ENCODE measurements at regions not wholly inside any gene's neighbourhood (a gene's known extent, or its start where the extent isn't known, plus 50 kb on each side); places are given as distances from the start of the nearest gene placed in this dataset.

DNA sequence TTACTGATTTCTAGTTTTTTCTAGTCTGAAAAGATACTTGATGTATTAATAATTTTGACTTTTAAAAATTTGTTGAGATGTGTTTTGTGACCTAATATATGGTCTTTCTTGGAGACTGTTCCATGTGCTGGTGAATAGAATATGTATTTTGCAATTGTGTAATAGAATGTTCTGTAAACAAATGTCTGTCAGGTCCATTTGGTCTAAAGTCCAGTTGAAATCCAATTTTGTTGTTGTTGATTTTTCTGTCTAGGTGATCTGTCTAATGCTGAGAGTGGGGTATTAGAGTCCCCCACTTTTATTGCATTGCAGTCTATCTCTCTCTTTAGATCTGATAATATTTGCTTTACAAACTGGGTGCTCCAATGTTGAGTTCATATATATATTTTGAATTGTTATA lies 175.8 kb downstream of the RPAP3 start:
- TF ChIP-seq MYC (IDR thresholded peaks at IDR 0.05; ENCODE audit: low read depth, low read length): no peak
- TF ChIP-seq, protein P1, sequence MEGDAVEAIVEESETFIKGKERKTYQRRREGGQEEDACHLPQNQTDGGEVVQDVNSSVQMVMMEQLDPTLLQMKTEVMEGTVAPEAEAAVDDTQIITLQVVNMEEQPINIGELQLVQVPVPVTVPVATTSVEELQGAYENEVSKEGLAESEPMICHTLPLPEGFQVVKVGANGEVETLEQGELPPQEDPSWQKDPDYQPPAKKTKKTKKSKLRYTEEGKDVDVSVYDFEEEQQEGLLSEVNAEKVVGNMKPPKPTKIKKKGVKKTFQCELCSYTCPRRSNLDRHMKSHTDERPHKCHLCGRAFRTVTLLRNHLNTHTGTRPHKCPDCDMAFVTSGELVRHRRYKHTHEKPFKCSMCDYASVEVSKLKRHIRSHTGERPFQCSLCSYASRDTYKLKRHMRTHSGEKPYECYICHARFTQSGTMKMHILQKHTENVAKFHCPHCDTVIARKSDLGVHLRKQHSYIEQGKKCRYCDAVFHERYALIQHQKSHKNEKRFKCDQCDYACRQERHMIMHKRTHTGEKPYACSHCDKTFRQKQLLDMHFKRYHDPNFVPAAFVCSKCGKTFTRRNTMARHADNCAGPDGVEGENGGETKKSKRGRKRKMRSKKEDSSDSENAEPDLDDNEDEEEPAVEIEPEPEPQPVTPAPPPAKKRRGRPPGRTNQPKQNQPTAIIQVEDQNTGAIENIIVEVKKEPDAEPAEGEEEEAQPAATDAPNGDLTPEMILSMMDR (IDR thresholded peaks at IDR 0.05; ENCODE audit: low read depth, low read length): no peak
- TF ChIP-seq POLR2A (IDR thresholded peaks at IDR 0.05; ENCODE audit: extremely low read depth, insufficient read length): no peak
- TF ChIP-seq, protein P2, sequence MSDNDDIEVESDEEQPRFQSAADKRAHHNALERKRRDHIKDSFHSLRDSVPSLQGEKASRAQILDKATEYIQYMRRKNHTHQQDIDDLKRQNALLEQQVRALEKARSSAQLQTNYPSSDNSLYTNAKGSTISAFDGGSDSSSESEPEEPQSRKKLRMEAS (IDR thresholded peaks at IDR 0.05; ENCODE audit: low read depth, low read length): no peak
- DNase-seq (ENCODE audit: low read depth): no peak
- H3K4me3 ChIP-seq (ENCODE audit: low read depth, low read length): no peak overlapping the region

DNA sequence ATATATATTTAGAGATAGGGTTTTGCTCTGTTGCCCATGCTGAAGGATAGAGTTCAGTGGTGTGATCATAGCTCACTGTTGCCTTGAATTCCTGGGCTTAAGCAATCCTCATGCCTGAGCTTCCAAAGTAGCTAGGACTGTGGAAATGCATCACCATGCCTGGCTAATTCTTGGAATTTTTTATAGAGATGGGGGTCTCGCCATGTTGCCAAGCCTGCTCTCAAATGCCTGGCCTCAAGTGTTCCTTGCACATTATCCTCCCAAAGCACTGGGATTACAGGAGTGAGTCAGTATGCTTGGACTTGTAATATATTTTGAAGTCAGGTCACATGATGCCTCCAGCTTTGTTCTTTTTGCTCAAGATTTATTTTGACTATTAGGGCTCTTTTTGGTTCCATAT lies 178.0 kb downstream of the RPAP3 start:
- DNase-seq (ENCODE audit: low read depth): no peak
- TF ChIP-seq, protein P2 (IDR thresholded peaks at IDR 0.05; ENCODE audit: low read depth, low read length): no peak
- TF ChIP-seq, protein P1 (IDR thresholded peaks at IDR 0.05; ENCODE audit: low read depth, low read length): no peak
- TF ChIP-seq POLR2A (IDR thresholded peaks at IDR 0.05; ENCODE audit: extremely low read depth, insufficient read length): no peak
- TF ChIP-seq MYC (IDR thresholded peaks at IDR 0.05; ENCODE audit: low read depth, low read length): no peak
- no peak overlapping the region for H3K4me3 ChIP-seq (ENCODE audit: low read depth, low read length)

DNA sequence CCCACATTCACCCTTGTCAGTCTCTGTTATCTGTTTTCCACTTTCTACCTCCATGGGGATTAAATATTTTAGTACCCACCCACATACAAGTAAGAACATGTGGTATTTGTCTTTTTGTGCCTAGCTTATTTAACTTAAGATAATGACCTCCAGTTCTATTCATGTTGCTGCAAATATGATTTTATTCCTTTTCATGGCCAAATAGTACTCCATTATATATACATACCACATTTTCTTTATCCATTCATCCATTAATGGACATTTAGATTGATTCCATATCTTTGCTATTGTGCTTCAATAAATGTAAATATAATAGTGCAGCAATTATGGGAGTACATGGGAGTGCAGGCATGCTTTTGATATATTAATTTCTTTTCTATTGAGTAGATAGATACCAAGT lies 185.8 kb downstream of the RPAP3 start:
- H3K4me3 ChIP-seq (ENCODE audit: low read depth, low read length): no peak overlapping the region
- no peak for DNase-seq (ENCODE audit: low read depth)
- TF ChIP-seq, protein P2 (IDR thresholded peaks at IDR 0.05; ENCODE audit: low read depth, low read length): no peak
- TF ChIP-seq MYC (IDR thresholded peaks at IDR 0.05; ENCODE audit: low read depth, low read length) (no peak), POLR2A (IDR thresholded peaks at IDR 0.05; ENCODE audit: extremely low read depth, insufficient read length) (no peak)
- TF ChIP-seq, protein P1 (IDR thresholded peaks at IDR 0.05; ENCODE audit: low read depth, low read length): no peak

DNA sequence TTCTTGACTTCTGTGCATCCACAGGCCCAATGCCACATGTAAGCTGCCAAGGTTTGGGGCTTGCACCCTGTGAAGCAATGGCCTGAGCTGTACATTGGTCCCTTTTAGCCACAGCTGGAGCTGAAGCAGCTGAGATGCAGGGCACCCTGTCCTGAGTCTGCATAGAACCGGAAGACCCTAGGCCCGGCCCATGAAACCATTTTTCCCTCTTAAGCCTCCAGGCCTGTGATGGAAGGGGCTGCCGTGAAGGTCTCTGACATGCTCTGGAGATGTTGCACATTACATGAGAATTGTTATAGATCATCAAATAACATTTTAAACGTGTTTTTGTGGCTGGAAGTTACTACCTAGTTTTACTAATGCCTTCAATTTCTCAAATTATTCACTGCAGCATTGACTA lies 188.7 kb downstream of the RPAP3 start:
- DNase-seq (ENCODE audit: low read depth): no peak
- no peak overlapping the region for H3K4me3 ChIP-seq (ENCODE audit: low read depth, low read length)

DNA sequence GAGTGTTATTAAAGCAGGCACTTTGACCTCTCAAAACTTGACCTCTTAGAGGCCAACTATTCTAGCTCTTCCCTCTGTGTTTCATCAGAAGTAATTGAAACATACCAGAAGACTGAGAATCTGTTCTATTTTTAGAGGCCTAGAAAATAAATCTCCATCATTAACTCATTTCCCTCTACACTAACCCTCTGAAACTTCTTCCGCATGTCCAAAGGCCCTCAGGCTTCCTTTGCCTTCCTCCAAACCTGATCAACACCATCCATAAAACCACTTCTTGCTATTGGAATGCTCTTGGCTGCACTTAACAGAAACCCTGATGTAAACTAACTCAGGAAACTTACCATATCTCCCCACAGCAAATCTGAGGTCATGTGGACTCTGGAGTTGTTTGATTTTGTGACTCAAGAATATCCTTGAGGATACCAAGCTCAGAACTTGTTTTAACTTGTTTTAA lies 196.4 kb downstream of the RPAP3 start:
- no peak overlapping the region for H3K4me3 ChIP-seq (ENCODE audit: low read depth, low read length)
- TF ChIP-seq, protein P1 (IDR thresholded peaks at IDR 0.05; ENCODE audit: low read depth, low read length): no peak
- TF ChIP-seq, protein P2 (IDR thresholded peaks at IDR 0.05; ENCODE audit: low read depth, low read length): no peak
- TF ChIP-seq POLR2A (IDR thresholded peaks at IDR 0.05; ENCODE audit: extremely low read depth, insufficient read length) (no peak), MYC (IDR thresholded peaks at IDR 0.05; ENCODE audit: low read depth, low read length) (no peak)
- DNase-seq (ENCODE audit: low read depth): no peak

More for the DNA sequence above, 188.7 kb downstream of the RPAP3 start:
- no peak for TF ChIP-seq POLR2A (IDR thresholded peaks at IDR 0.05; ENCODE audit: extremely low read depth, insufficient read length)

DNA sequence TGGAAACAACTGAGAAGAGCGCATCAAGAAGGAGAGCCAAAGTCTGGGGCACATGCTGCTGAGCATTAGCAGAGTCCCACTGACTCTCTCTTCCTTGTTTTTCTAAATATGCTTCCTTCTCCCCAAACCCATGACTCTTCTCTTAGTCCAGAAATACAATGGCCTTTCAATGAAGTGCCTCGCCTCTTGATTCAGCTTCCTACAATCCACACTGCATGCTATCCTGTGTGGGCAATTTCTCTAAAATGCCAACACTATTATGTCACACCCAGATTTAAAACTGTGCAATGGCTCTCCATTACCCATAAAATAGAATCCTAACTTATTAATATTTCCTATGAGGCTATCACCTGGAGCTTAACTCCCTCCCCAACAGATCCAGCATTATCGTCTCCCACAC lies 198.6 kb downstream of the RPAP3 start:
- H3K4me3 ChIP-seq (ENCODE audit: low read depth, low read length): no peak overlapping the region
- no peak for DNase-seq (ENCODE audit: low read depth)
- TF ChIP-seq, protein P2 (IDR thresholded peaks at IDR 0.05; ENCODE audit: low read depth, low read length): no peak
- TF ChIP-seq, protein P1 (IDR thresholded peaks at IDR 0.05; ENCODE audit: low read depth, low read length): no peak
- TF ChIP-seq POLR2A (IDR thresholded peaks at IDR 0.05; ENCODE audit: extremely low read depth, insufficient read length) (no peak), MYC (IDR thresholded peaks at IDR 0.05; ENCODE audit: low read depth, low read length) (no peak)

All from NB4 (cell line).